HL-60 (cell line): ENCODE measurements at regions not wholly inside any gene's neighbourhood (a gene's known extent, or its start where the extent isn't known, plus 50 kb on each side); places are given as distances from the start of the nearest gene placed in this dataset.

ENCODE experiments used
- DNase-seq, 2 experiments: peaks; one replicate each; pipeline ENCODE4 v3.0.0-alpha.2; 2010 to 2020; ENCODE audit warnings: low read depth in 1 of 2, low spot score in 1 of 2
- H3K27ac ChIP-seq: fragments of 250-450 bp; sonication (Bioruptor Pico); replicated peaks from 2 replicates; pipeline ENCODE4 v1.5.1; 2020; ENCODE audit warnings: mild to moderate bottlenecking, moderate library complexity
- H3K27me3 ChIP-seq: fragments of 250-450 bp; sonication (Bioruptor Pico); 2 replicates; pipeline ENCODE4 v1.5.1; 2021; ENCODE audit warnings: mild to moderate bottlenecking, moderate library complexity; ENCODE audit not compliant: insufficient read depth, poor library complexity, severe bottlenecking
- H3K4me3 ChIP-seq: replicated peaks from 2 replicates; pipeline ENCODE4 v1.5.1; 2011; ENCODE audit warnings: mild to moderate bottlenecking, control low read depth, low read length; ENCODE audit not compliant: insufficient read depth
- CTCF ChIP-seq: IDR thresholded peaks from one replicate; pipeline ENCODE4 v1.5.1; 2011; ENCODE audit warnings: low read length, control low read depth, inconsistent platforms; ENCODE audit not compliant: insufficient read depth
- GABPA ChIP-seq: IDR thresholded peaks from 2 replicates; pipeline ENCODE4 v1.6.1; 2012; ENCODE audit warnings: low read depth
- POLR2AphosphoS5 ChIP-seq: IDR thresholded peaks from 2 replicates; pipeline ENCODE4 v1.6.1; 2012; ENCODE audit warnings: low read depth
- REST ChIP-seq: IDR thresholded peaks from 2 replicates; pipeline ENCODE4 v1.6.1; 2012; ENCODE audit warnings: low read depth; ENCODE audit not compliant: insufficient replicate concordance
- SPI1 ChIP-seq: IDR thresholded peaks from 2 replicates; pipeline ENCODE4 v1.6.1; 2012; ENCODE audit warnings: low read depth, mild to moderate bottlenecking, borderline replicate concordance

- H3K27ac ChIP-seq = no peak overlapping the region
- DNase-seq = peak in 1 of 2 experiments; percentile 1
- H3K27me3 ChIP-seq = no peaks in the 10 kb centered on the region
- TF ChIP-seq GABPA (no peak), CTCF (no peak), POLR2AphosphoS5 (no peak), SPI1 (no peak)
- H3K4me3 ChIP-seq = no peak overlapping the region
Measured at GRCh38 chr17:13864521-13864920, 204.8 kb upstream of the COX10 start.

- no peak for DNase-seq
- H3K27me3 ChIP-seq = no peaks in the 10 kb centered on the region
- H3K27ac ChIP-seq = no peak overlapping the region
- TF ChIP-seq POLR2AphosphoS5 = no peak
- TF ChIP-seq GABPA = no peak
- TF ChIP-seq REST = no peak
- TF ChIP-seq SPI1 = no peak
- no peak overlapping the region for H3K4me3 ChIP-seq
Measured at GRCh38 chr17:13865650-13866049, 203.7 kb upstream of the COX10 start.

- Histone ChIP-seq H3K27ac (no peak overlapping the region), H3K27me3 (no peaks in the 10 kb centered on the region), H3K4me3 (no peak overlapping the region)
- no peak for TF ChIP-seq REST
- DNase-seq = no peak
Measured at GRCh38 chr17:13869331-13869940, 199.9 kb upstream of the COX10 start.

- no peak for DNase-seq
- no peak overlapping the region for H3K27ac ChIP-seq
- no peak overlapping the region for H3K4me3 ChIP-seq
- TF ChIP-seq SPI1 = no peak
- TF ChIP-seq GABPA = no peak
- TF ChIP-seq CTCF = no peak
- no peak for TF ChIP-seq REST
- TF ChIP-seq POLR2AphosphoS5 = no peak
- H3K27me3 ChIP-seq = no peaks in the 10 kb centered on the region
Measured at GRCh38 chr17:13871261-13871660, 198.0 kb upstream of the COX10 start.
